ENCODE measurements at regions not wholly inside any gene's neighbourhood (a gene's known extent, or its start where the extent isn't known, plus 50 kb on each side); places are given as distances from the start of the nearest gene placed in this dataset.

DNA sequence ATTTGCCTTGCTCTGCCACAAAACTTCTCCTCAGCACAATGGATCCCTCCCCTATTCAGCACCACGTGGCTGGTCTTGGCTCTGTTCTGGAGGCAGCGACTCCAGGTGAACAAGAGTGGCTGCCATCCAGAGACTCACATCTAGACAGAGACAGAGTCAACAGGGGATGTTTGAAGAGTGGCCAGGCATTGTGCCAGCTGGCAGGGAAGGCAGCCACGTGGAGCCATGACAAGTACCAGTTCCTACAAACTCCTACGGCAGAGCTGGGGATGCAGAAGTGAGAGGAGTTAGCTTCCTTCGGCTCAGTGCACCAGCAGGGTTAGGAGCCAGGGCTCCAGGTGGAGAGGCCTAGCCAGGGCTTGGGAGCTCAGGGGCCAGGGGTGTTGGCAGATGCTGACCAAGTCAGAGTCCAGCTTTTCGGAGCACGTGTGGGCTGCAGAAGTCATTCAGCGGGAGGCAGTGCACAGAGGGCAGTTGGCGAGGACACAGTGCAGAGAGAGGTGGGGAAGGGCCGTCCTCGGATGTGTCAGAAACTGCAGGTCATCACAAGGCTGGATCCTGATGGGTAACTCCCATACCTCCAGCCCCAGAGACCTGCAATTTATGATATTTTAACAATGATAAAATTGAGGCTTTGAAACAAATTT lies 171.7 kb upstream of the PDE10A start:
- Mint-ChIP-seq H3K27me3 (peaks cover 60% of the 10 kb centered on the region), H3K9me3 (no peaks in the 10 kb centered on the region), H3K36me3 (ENCODE audit: insufficient read depth) (no peaks in the 10 kb centered on the region), H3K27ac (ENCODE audit: low read depth) (no peak overlapping the region), H3K4me3 (no peak overlapping the region), H3K4me1 (peaks cover 6% of the 10 kb centered on the region)
- DNase-seq (ENCODE audit: low spot score in 2 of 2) (no peak), ATAC-seq (replicated peaks; ENCODE audit: extremely low read depth, poor library complexity, severe bottlenecking) (no peak)

- Mint-ChIP-seq H3K27me3 (peaks cover 61% of the 10 kb centered on the region), H3K9me3 (no peaks in the 10 kb centered on the region), H3K4me1 (peaks cover 6% of the 10 kb centered on the region), H3K27ac (ENCODE audit: low read depth) (no peak overlapping the region), H3K36me3 (ENCODE audit: insufficient read depth) (no peaks in the 10 kb centered on the region), H3K4me3 (no peak overlapping the region)
- no peak for ATAC-seq (replicated peaks; ENCODE audit: extremely low read depth, poor library complexity, severe bottlenecking)
- DNase-seq (ENCODE audit: low spot score in 2 of 2), result no peak
Observed at GRCh38 chr6:165833355-165833754, 170.3 kb upstream of the PDE10A start.

GRCh38 chr6:165831812-165832510 lies 168.9 kb upstream of the PDE10A start:
- no peaks in the 10 kb centered on the region for H3K36me3 Mint-ChIP-seq (ENCODE audit: insufficient read depth)
- no peak for DNase-seq (ENCODE audit: low spot score in 2 of 2)
- H3K27me3 Mint-ChIP-seq, result peaks cover 73% of the 10 kb centered on the region
- peaks cover 6% of the 10 kb centered on the region for H3K4me1 Mint-ChIP-seq
- no peak overlapping the region for H3K27ac Mint-ChIP-seq (ENCODE audit: low read depth)
- no peak for ATAC-seq (replicated peaks; ENCODE audit: extremely low read depth, poor library complexity, severe bottlenecking)
- no peaks in the 10 kb centered on the region for H3K9me3 Mint-ChIP-seq
- H3K4me3 Mint-ChIP-seq, result no peak overlapping the region

- Mint-ChIP-seq H3K27ac (ENCODE audit: low read depth) (no peak overlapping the region), H3K9me3 (no peaks in the 10 kb centered on the region), H3K36me3 (ENCODE audit: insufficient read depth) (no peaks in the 10 kb centered on the region), H3K4me1 (peaks cover 6% of the 10 kb centered on the region), H3K4me3 (no peak overlapping the region), H3K27me3 (peaks cover 62% of the 10 kb centered on the region)
- no peak for ATAC-seq (replicated peaks; ENCODE audit: extremely low read depth, poor library complexity, severe bottlenecking)
- no peak for DNase-seq (ENCODE audit: low spot score in 2 of 2)
Observed at GRCh38 chr6:165830761-165831160, 167.7 kb upstream of the PDE10A start.

DNA sequence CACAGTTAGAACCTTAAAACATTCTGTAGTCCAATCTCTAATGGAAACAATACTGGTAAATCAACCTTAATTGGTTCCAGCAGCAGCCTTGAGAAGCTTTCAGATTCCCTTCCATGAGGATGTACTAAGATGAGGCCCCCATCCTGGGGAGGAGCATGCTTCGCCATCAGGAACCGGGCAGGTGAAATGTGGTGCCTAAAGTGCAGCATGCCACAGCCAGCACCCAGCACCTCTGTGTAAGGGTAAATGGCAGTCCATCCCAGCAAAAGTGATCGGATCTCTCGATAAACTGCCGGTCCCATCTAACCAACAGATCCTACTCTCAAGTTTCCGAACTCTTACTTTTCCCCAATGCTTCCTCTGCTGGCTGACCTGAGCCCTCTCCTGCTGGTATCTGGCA lies 166.3 kb upstream of the PDE10A start:
- DNase-seq (ENCODE audit: low spot score in 2 of 2) (no peak), ATAC-seq (replicated peaks; ENCODE audit: extremely low read depth, poor library complexity, severe bottlenecking) (no peak)
- peaks cover 48% of the 10 kb centered on the region for H3K27me3 Mint-ChIP-seq
- no peaks in the 10 kb centered on the region for H3K36me3 Mint-ChIP-seq (ENCODE audit: insufficient read depth)
- H3K27ac Mint-ChIP-seq (ENCODE audit: low read depth), result no peak overlapping the region
- H3K4me3 Mint-ChIP-seq, result no peak overlapping the region
- no peaks in the 10 kb centered on the region for H3K9me3 Mint-ChIP-seq
- H3K4me1 Mint-ChIP-seq, result peaks cover 6% of the 10 kb centered on the region

DNA sequence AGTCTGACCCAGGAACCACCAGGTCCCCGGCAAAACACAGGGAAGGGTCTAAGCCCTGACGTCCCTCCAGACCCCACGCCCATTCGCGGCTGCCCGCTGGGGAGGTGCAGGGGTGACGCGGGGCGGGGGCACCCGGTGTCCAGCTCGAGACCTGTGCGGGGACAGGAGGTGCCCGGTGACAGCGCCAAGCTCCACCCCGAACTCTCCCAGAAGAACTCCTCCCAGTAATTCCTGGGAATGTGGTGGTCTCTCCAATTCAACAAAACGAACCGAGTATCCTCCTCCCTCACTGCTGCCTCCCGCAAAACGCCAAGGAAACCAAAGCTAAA lies 164.1 kb upstream of the PDE10A start:
- no peak for ATAC-seq (replicated peaks; ENCODE audit: extremely low read depth, poor library complexity, severe bottlenecking)
- Mint-ChIP-seq H3K27ac (ENCODE audit: low read depth) (no peak overlapping the region), H3K4me1 (peaks cover 6% of the 10 kb centered on the region), H3K36me3 (ENCODE audit: insufficient read depth) (no peaks in the 10 kb centered on the region), H3K9me3 (no peaks in the 10 kb centered on the region), H3K27me3 (peaks cover 33% of the 10 kb centered on the region), H3K4me3 (no peak overlapping the region)
- no peak for DNase-seq (ENCODE audit: low spot score in 2 of 2)

- no peak overlapping the region for H3K27ac Mint-ChIP-seq (ENCODE audit: low read depth)
Observed at GRCh38 chr6:165826487-165827189, 163.6 kb upstream of the PDE10A start.

DNA sequence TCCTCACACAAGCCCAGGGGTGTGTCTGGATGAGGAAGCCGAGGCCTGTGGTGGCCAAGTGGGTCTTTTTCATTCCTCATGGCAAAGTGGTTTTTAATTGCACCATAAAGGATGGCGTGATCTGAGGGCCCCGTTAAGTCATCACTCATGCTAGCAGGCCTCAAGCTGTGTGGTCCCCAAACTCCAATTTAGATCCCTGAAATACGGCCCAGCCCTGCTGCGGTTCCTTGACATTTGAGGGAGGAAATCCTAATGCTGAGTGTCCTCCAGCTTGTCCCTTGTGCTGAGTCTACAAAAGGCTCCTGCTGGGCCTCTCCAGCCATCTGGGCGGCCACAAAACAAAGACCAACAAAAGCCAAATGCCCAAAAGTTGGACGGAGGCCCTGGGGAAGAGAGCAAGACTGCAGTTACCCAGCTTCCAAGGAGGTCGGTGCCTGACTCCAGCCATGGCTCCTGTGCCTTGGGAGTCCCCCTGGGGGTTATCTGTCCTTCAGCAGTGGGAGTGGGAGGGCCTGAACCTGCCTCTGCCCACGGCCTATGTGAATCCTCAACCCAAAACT lies 162.3 kb upstream of the PDE10A start:
- no peak overlapping the region for H3K27ac Mint-ChIP-seq (ENCODE audit: low read depth)
- ATAC-seq (replicated peaks; ENCODE audit: extremely low read depth, poor library complexity, severe bottlenecking), result no peak
- no peaks in the 10 kb centered on the region for H3K4me1 Mint-ChIP-seq
- peaks cover 29% of the 10 kb centered on the region for H3K27me3 Mint-ChIP-seq
- no peaks in the 10 kb centered on the region for H3K9me3 Mint-ChIP-seq
- DNase-seq (ENCODE audit: low spot score in 2 of 2), result no peak
- H3K4me3 Mint-ChIP-seq, result no peak overlapping the region
- H3K36me3 Mint-ChIP-seq (ENCODE audit: insufficient read depth), result no peaks in the 10 kb centered on the region

More at GRCh38 chr6:165826487-165827189, 163.6 kb upstream of the PDE10A start:
- Mint-ChIP-seq H3K36me3 (ENCODE audit: insufficient read depth) (no peaks in the 10 kb centered on the region), H3K4me1 (peaks cover 2% of the 10 kb centered on the region), H3K27me3 (peaks cover 27% of the 10 kb centered on the region), H3K4me3 (no peak overlapping the region), H3K9me3 (no peaks in the 10 kb centered on the region)
- DNase-seq (ENCODE audit: low spot score in 2 of 2) (no peak), ATAC-seq (replicated peaks; ENCODE audit: extremely low read depth, poor library complexity, severe bottlenecking) (no peak)

DNA sequence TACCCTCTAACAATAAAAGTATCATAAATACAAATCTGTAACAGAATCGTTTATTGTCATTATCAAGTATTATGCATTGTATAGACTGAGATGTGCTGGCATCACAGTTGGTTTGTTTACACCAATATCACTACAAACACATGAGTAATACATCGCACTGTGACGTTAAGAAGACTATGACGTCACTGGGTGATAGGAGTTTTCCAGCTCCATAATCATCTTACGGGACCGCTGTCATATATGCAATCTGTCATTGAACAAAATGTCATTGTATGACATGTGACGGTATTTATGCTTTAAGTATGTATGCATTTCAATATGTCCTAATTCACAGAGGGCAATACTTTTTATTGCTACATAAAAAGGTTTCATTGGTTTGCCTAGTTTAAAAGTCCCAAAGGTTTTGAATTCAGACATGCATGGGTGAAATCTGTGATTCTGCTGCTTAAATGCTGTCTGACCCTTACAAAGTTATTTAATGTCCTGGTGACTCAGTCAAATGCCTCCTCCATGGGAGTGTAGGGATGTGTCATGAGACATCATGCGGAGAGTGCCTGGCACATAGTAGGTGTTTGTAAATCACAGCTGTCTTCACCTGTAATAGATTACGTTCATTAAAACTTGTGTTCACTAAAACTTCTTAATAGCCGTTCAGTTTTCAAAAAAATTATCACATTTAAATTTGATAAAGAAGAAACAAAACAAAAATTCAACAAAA lies 160.7 kb upstream of the PDE10A start:
- H3K27ac Mint-ChIP-seq (ENCODE audit: low read depth), result no peak overlapping the region
- no peaks in the 10 kb centered on the region for H3K4me1 Mint-ChIP-seq
- peaks cover 41% of the 10 kb centered on the region for H3K27me3 Mint-ChIP-seq
- DNase-seq (ENCODE audit: low spot score in 2 of 2) (no peak), ATAC-seq (replicated peaks; ENCODE audit: extremely low read depth, poor library complexity, severe bottlenecking) (no peak)
- H3K36me3 Mint-ChIP-seq (ENCODE audit: insufficient read depth), result no peaks in the 10 kb centered on the region
- H3K4me3 Mint-ChIP-seq, result no peak overlapping the region
- no peaks in the 10 kb centered on the region for H3K9me3 Mint-ChIP-seq

GRCh38 chr6:165822501-165822900 lies 159.5 kb upstream of the PDE10A start:
- no peak overlapping the region for H3K4me3 Mint-ChIP-seq
- H3K4me1 Mint-ChIP-seq, result no peaks in the 10 kb centered on the region
- DNase-seq (ENCODE audit: low spot score in 2 of 2) (no peak), ATAC-seq (replicated peaks; ENCODE audit: extremely low read depth, poor library complexity, severe bottlenecking) (no peak)
- peaks cover 43% of the 10 kb centered on the region for H3K27me3 Mint-ChIP-seq
- H3K36me3 Mint-ChIP-seq (ENCODE audit: insufficient read depth), result no peaks in the 10 kb centered on the region
- H3K27ac Mint-ChIP-seq (ENCODE audit: low read depth), result no peak overlapping the region
- H3K9me3 Mint-ChIP-seq, result no peaks in the 10 kb centered on the region

DNA sequence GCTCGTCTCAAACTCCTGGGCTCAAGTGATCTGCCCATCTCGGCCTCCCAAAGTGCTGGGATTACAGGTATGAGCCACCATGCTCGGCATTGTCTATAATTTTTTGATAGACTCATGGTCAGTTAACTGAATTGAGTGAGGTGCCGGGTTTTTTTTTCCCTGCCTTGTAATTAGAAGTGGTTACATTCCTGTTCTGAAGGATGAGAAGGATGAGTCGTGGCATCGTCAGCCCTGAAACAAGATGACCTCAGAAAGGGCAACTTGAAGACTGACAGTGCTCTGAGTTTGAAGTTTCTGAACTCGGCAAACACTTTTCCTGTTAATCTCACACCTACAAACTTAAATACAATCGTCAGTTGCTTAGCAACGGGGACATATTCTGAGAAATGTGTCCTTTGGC lies 158.7 kb upstream of the PDE10A start:
- no peak for ATAC-seq (replicated peaks; ENCODE audit: extremely low read depth, poor library complexity, severe bottlenecking)
- no peaks in the 10 kb centered on the region for H3K9me3 Mint-ChIP-seq
- H3K4me3 Mint-ChIP-seq, result no peak overlapping the region
- no peak overlapping the region for H3K27ac Mint-ChIP-seq (ENCODE audit: low read depth)
- peaks cover 44% of the 10 kb centered on the region for H3K27me3 Mint-ChIP-seq
- H3K36me3 Mint-ChIP-seq (ENCODE audit: insufficient read depth), result no peaks in the 10 kb centered on the region
- no peak for DNase-seq (ENCODE audit: low spot score in 2 of 2)
- no peaks in the 10 kb centered on the region for H3K4me1 Mint-ChIP-seq

- Mint-ChIP-seq H3K4me1 (no peaks in the 10 kb centered on the region), H3K9me3 (no peaks in the 10 kb centered on the region), H3K27ac (ENCODE audit: low read depth) (no peak overlapping the region), H3K27me3 (peaks cover 53% of the 10 kb centered on the region), H3K4me3 (no peak overlapping the region), H3K36me3 (ENCODE audit: insufficient read depth) (no peaks in the 10 kb centered on the region)
- DNase-seq (ENCODE audit: low spot score in 2 of 2), result no peak
- ATAC-seq (replicated peaks; ENCODE audit: extremely low read depth, poor library complexity, severe bottlenecking), result no peak
Observed at GRCh38 chr6:165820934-165821333, 157.9 kb upstream of the PDE10A start.

All from central memory CD8-positive, alpha-beta T cell (primary cell).